Right lobe of liver (tissue), 4 donors: ENCODE measurements at regions not wholly inside any gene's neighbourhood (a gene's known extent, or its start where the extent isn't known, plus 50 kb on each side); places are given as distances from the start of the nearest gene placed in this dataset.

Experiments
- POLR2A ChIP-seq: fragments of 450-650 bp; IDR thresholded peaks from one replicate; pipeline ENCODE4 v1.6.1; 2017; ENCODE audit warnings: antibody characterized with exemption, mild to moderate bottlenecking
- TF ChIP-seq, protein P1 (sequence below), 4 donors: fragments of 200-600 bp in 3 of 4; fragments of 450-650 bp in 1 of 4; IDR thresholded peaks; one replicate each; pipeline versions ENCODE4 v1.5.1 to v1.8.0; 2016 to 2022; ENCODE audit warnings: antibody characterized with exemption in 4 of 4, mild to moderate bottlenecking in 2 of 4
- donor health status: DM: no; HTN: no; CAD: no.
- donor health status: DM: no; HTN: no; CAD: no.
- donor health status: DM: no; HTN: yes; CAD: no.

- TF ChIP-seq, protein P1, sequence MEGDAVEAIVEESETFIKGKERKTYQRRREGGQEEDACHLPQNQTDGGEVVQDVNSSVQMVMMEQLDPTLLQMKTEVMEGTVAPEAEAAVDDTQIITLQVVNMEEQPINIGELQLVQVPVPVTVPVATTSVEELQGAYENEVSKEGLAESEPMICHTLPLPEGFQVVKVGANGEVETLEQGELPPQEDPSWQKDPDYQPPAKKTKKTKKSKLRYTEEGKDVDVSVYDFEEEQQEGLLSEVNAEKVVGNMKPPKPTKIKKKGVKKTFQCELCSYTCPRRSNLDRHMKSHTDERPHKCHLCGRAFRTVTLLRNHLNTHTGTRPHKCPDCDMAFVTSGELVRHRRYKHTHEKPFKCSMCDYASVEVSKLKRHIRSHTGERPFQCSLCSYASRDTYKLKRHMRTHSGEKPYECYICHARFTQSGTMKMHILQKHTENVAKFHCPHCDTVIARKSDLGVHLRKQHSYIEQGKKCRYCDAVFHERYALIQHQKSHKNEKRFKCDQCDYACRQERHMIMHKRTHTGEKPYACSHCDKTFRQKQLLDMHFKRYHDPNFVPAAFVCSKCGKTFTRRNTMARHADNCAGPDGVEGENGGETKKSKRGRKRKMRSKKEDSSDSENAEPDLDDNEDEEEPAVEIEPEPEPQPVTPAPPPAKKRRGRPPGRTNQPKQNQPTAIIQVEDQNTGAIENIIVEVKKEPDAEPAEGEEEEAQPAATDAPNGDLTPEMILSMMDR (IDR thresholded peaks at IDR 0.05) = no peak
- TF ChIP-seq POLR2A = no peak
These were observed 63.6 kb upstream of the TCF7L2 start for GRCh38 chr10:112886463-112886862.
